Stimulated activated CD4-positive, alpha-beta T cell treated with anti-CD3 and anti-CD28 coated beads, Interleukin-4, amount 100 ng/mL, for 4 hours (primary cell): ENCODE measurements at regions not wholly inside any gene's neighbourhood (a gene's known extent, or its start where the extent isn't known, plus 50 kb on each side); places are given as distances from the start of the nearest gene placed in this dataset.
"Not testable (repeated sequence)": the region's sequence is repeated elsewhere in the genome, so short reads cannot be mapped to it uniquely, and the experiment has no call there.

Experiments used
- DNase-seq, 2 experiments: peaks; one replicate each; pipeline ENCODE4 v3.0.0-alpha.2; 2020

- DNase-seq = no peak
These were observed 399.8 kb downstream of the ADCYAP1 start for GRCh38 chr18:1304392-1304992.

GRCh38 chr18:1306641-1307040 lies 402.0 kb downstream of the ADCYAP1 start:
- no peak for DNase-seq

GRCh38 chr18:1308686-1309085 lies 404.0 kb downstream of the ADCYAP1 start:
- no peak for DNase-seq

- DNase-seq = no peak
These were observed 406.7 kb downstream of the ADCYAP1 start for GRCh38 chr18:1311376-1311775.

- DNase-seq = not testable (repeated sequence)
These were observed 430.7 kb downstream of the ADCYAP1 start for GRCh38 chr18:1335345-1335744.

- DNase-seq = no peak
These were observed 446.3 kb downstream of the ADCYAP1 start for GRCh38 chr18:1350931-1351450.

- DNase-seq = no peak
These were observed 448.4 kb downstream of the ADCYAP1 start for GRCh38 chr18:1353025-1353424.

- no peak for DNase-seq
These were observed 453.1 kb downstream of the ADCYAP1 start for GRCh38 chr18:1357724-1358123.

GRCh38 chr18:1361936-1362335 lies 457.3 kb downstream of the ADCYAP1 start:
- DNase-seq = no peak

GRCh38 chr18:1370552-1370951 lies 465.9 kb downstream of the ADCYAP1 start:
- no peak for DNase-seq

GRCh38 chr18:1371724-1372123 lies 467.1 kb downstream of the ADCYAP1 start:
- no peak for DNase-seq

GRCh38 chr18:1383465-1383864 lies 478.8 kb downstream of the ADCYAP1 start:
- no peak for DNase-seq

- not testable (repeated sequence) for DNase-seq
These were observed 483.8 kb downstream of the ADCYAP1 start for GRCh38 chr18:1388468-1388867.

- no peak for DNase-seq
These were observed 487.4 kb downstream of the ADCYAP1 start for GRCh38 chr18:1392046-1392445.

- no peak for DNase-seq
These were observed 488.4 kb downstream of the ADCYAP1 start for GRCh38 chr18:1392865-1393734.

- DNase-seq = no peak
These were observed 489.3 kb downstream of the ADCYAP1 start for GRCh38 chr18:1393929-1394328.

GRCh38 chr18:1394426-1394825 lies 489.8 kb downstream of the ADCYAP1 start:
- DNase-seq = no peak

- no peak for DNase-seq
These were observed 490.3 kb downstream of the ADCYAP1 start for GRCh38 chr18:1394966-1395365.

- no peak for DNase-seq
These were observed 503.7 kb downstream of the ADCYAP1 start for GRCh38 chr18:1408376-1408775.

- no peak for DNase-seq
These were observed 508.1 kb downstream of the ADCYAP1 start for GRCh38 chr18:1412655-1413322.

- DNase-seq = no peak
These were observed 508.6 kb downstream of the ADCYAP1 start for GRCh38 chr18:1413323-1413675.

- no peak for DNase-seq
These were observed 511.4 kb downstream of the ADCYAP1 start for GRCh38 chr18:1416074-1416473.

- DNase-seq = no peak
These were observed 516.8 kb downstream of the ADCYAP1 start for GRCh38 chr18:1421502-1421901.

- DNase-seq = no peak
These were observed 518.0 kb downstream of the ADCYAP1 start for GRCh38 chr18:1422634-1423033.
